ENCODE measurements at regions not wholly inside any gene's neighbourhood (a gene's known extent, or its start where the extent isn't known, plus 50 kb on each side); places are given as distances from the start of the nearest gene placed in this dataset.

- Histone ChIP-seq H3K18ac (ENCODE audit: low read depth, low read length) (no peak overlapping the region), H2BK15ac (ENCODE audit: low read depth, low read length) (no peak overlapping the region), H2AK5ac (ENCODE audit: low read depth, low read length) (no peak overlapping the region), H3K27me3 (ENCODE audit: control insufficient read depth, insufficient read depth, low read length) (no peaks in the 10 kb centered on the region), H3K4me3 (ENCODE audit: insufficient read depth, low read depth, low read length) (no peak overlapping the region), H2BK5ac (ENCODE audit: low read depth, low read length, poor library complexity, severe bottlenecking) (no peak overlapping the region), H3K4me2 (ENCODE audit: low read depth, low read length) (no peak overlapping the region), H3K9me3 (ENCODE audit: control insufficient read depth, insufficient read depth, low read length) (peaks cover 8% of the 10 kb centered on the region; the same call in 1 of the 2 replicates), H3K4ac (ENCODE audit: low read depth, low read length) (no peak overlapping the region), H2BK20ac (ENCODE audit: low read depth, low read length) (no peak overlapping the region), H3K14ac (replicated peaks; ENCODE audit: low read depth, low read length) (no peak overlapping the region), H2BK120ac (ENCODE audit: low read depth, low read length) (no peak overlapping the region), H4K20me1 (ENCODE audit: insufficient read depth, low read length) (no peaks in the 10 kb centered on the region), H3K9ac (ENCODE audit: low read depth, low read length) (no peak overlapping the region), H3K56ac (ENCODE audit: extremely low read depth, insufficient read depth, low read length) (no peak overlapping the region), H3K36me3 (ENCODE audit: control insufficient read depth, insufficient read depth, low read length) (no peaks in the 10 kb centered on the region), H3K27ac (ENCODE audit: insufficient read depth, low read length) (no peak overlapping the region), H2AK9ac (replicated peaks; ENCODE audit: low read depth, low read length, poor library complexity) (no peak overlapping the region), H3K23ac (ENCODE audit: low read depth, low read length) (no peak overlapping the region), H3K9me1 (ENCODE audit: insufficient read depth, low read length) (no peaks in the 10 kb centered on the region), H4K91ac (ENCODE audit: insufficient read depth, low read depth, low read length) (no peak overlapping the region), H2AFZ (replicated peaks; ENCODE audit: low read length, poor library complexity) (no peak overlapping the region), H4K5ac (ENCODE audit: low read depth, low read length) (no peak overlapping the region), H3K4me1 (ENCODE audit: control insufficient read depth, insufficient read depth, low read length) (no peaks in the 10 kb centered on the region), H4K8ac (ENCODE audit: low read depth in 2 of 2, low read length in 2 of 2) (no peak overlapping the region), H3K79me1 (ENCODE audit: low read depth in 1 of 2, low read length in 2 of 2) (no peaks in the 10 kb centered on the region)
- BruUV-seq (replicated peaks): no TSS peak
- in situ Hi-C loops (cut with MboI; ENCODE audit: low sequenced_read_pairs): no loop called here
- dilution Hi-C loops (cut with HindIII; ENCODE audit: low sequenced_read_pairs, unreplicated experiment): no loop called here
- CTCF ChIA-PET: no interaction called here
- intact Hi-C loops (cut with micrococcal nuclease): no loop called here
- TF ChIP-seq MAZ (IDR thresholded peaks at IDR 0.05; ENCODE audit: borderline replicate concordance, low read depth, low read length): no peak
- TF ChIP-seq NFE2L2 (IDR thresholded peaks at IDR 0.05; ENCODE audit: low read depth, low read length): no peak
- no peak for TF ChIP-seq CHD1 (IDR thresholded peaks at IDR 0.05; ENCODE audit: low read depth, low read length)
- no peak for TF ChIP-seq FOS (IDR thresholded peaks at IDR 0.05; ENCODE audit: low read depth, low read length)
- TF ChIP-seq BHLHE40 (IDR thresholded peaks at IDR 0.05; ENCODE audit: low read depth, low read length): no peak
- TF ChIP-seq MAFK (IDR thresholded peaks at IDR 0.05; ENCODE audit: low read depth, low read length): no peak
- TF ChIP-seq USF2 (IDR thresholded peaks at IDR 0.05; ENCODE audit: low read depth, low read length): no peak
- TF ChIP-seq POLR2A (IDR thresholded peaks at IDR 0.05; ENCODE audit: low read depth, low read length): no peak
- TF ChIP-seq CEBPB (IDR thresholded peaks at IDR 0.05; ENCODE audit: low read depth, low read length): no peak
- TF ChIP-seq RFX5 (IDR thresholded peaks at IDR 0.05; ENCODE audit: low read depth, low read length): no peak
- TF ChIP-seq RCOR1 (IDR thresholded peaks at IDR 0.05; ENCODE audit: insufficient replicate concordance, low read length): no peak
- TF ChIP-seq RAD21 (IDR thresholded peaks at IDR 0.05; ENCODE audit: low read length): no peak
- TF ChIP-seq MXI1 (IDR thresholded peaks at IDR 0.05; ENCODE audit: borderline replicate concordance, low read depth, low read length): no peak
- TF ChIP-seq CTCF (conservative IDR thresholded peaks at IDR 0.05; ENCODE audit: low read depth, low read length): no peak
- TF ChIP-seq ELK1 (IDR thresholded peaks at IDR 0.05; ENCODE audit: borderline replicate concordance, low read depth, low read length): no peak
- TF ChIP-seq SMC3 (IDR thresholded peaks at IDR 0.05; ENCODE audit: low read depth, low read length): no peak
- POLR2A ChIA-PET (ENCODE audit: unreplicated experiment): no interaction called here
- ATAC-seq (ENCODE audit: low read depth): no peak
- no peak for DNase-seq
Measured at GRCh38 chr5:18740301-18740700, 1106.0 kb downstream of the TAF11L14 start.

All from IMR-90 (cell line).